H1 (cell line): ENCODE measurements at regions not wholly inside any gene's neighbourhood (a gene's known extent, or its start where the extent isn't known, plus 50 kb on each side); places are given as distances from the start of the nearest gene placed in this dataset.

Experiments used
- BRCA1 ChIP-seq: IDR thresholded peaks from 2 replicates; pipeline ENCODE4 v1.6.1; 2012; ENCODE audit warnings: low read depth, low read length, improper control_type of control experiment
- CEBPB ChIP-seq: IDR thresholded peaks from 2 replicates; pipeline ENCODE4 v1.6.1; 2012; ENCODE audit warnings: low read depth, low read length
- CREB1 ChIP-seq: IDR thresholded peaks from 2 replicates; pipeline ENCODE4 v1.6.1; 2012; ENCODE audit warnings: inconsistent platforms
- EP300 ChIP-seq, 2 experiments: IDR thresholded peaks; 1 replicate in 1 of 2; 2 replicates in 1 of 2; pipeline ENCODE4 v1.6.1; 2011 to 2012; ENCODE audit warnings: low read depth in 2 of 2, low read length in 2 of 2, mild to moderate bottlenecking in 2 of 2, borderline replicate concordance in 1 of 2, inconsistent platforms in 1 of 2, moderate library complexity in 1 of 2
- HDAC6 ChIP-seq: IDR thresholded peaks from one replicate; pipeline ENCODE4 v1.7.1; 2012; ENCODE audit warnings: low read depth, mild to moderate bottlenecking, inconsistent platforms, low read length, moderate library complexity
- SIN3A ChIP-seq, 2 experiments: IDR thresholded peaks in 1 of 2; conservative IDR thresholded peaks in 1 of 2; 2 replicates each; pipeline ENCODE4 v1.6.1; 2011 to 2012; ENCODE audit warnings: low read length in 2 of 2, improper control_type of control experiment in 1 of 2, low read depth in 1 of 2, mild to moderate bottlenecking in 1 of 2
- SP1 ChIP-seq: IDR thresholded peaks from 2 replicates; pipeline ENCODE4 v1.6.1; 2011; ENCODE audit warnings: low read depth, low read length
- YY1 ChIP-seq: IDR thresholded peaks from 2 replicates; pipeline ENCODE4 v1.6.1; 2011; ENCODE audit warnings: low read depth, mild to moderate bottlenecking, low read length
- ZNF274 ChIP-seq: IDR thresholded peaks from 2 replicates; pipeline ENCODE4 v1.7.0; 2012; ENCODE audit warnings: low read length, borderline replicate concordance; ENCODE audit errors: extremely low read depth
- TF ChIP-seq, protein P1 (sequence below), 3 experiments: IDR thresholded peaks; 1 replicate in 2 of 3; 2 replicates in 1 of 3; pipeline versions ENCODE4 v1.5.1 to v1.6.1; 2011; ENCODE audit warnings: low read length in 3 of 3, mild to moderate bottlenecking in 3 of 3, inconsistent platforms in 2 of 3, low read depth in 1 of 3, moderate library complexity in 1 of 3; ENCODE audit not compliant: insufficient read depth in 1 of 3; ENCODE audit errors: control extremely low read depth in 1 of 3
- TF ChIP-seq, protein P2 (sequence below): IDR thresholded peaks from 2 replicates; pipeline ENCODE4 v1.6.1; 2011; ENCODE audit warnings: low read depth, mild to moderate bottlenecking, low read length; ENCODE audit not compliant: insufficient read depth
- TF ChIP-seq, protein P3 (sequence below): IDR thresholded peaks from 2 replicates; pipeline ENCODE4 v1.6.1; 2012; ENCODE audit warnings: low read length, inconsistent platforms

DNA sequence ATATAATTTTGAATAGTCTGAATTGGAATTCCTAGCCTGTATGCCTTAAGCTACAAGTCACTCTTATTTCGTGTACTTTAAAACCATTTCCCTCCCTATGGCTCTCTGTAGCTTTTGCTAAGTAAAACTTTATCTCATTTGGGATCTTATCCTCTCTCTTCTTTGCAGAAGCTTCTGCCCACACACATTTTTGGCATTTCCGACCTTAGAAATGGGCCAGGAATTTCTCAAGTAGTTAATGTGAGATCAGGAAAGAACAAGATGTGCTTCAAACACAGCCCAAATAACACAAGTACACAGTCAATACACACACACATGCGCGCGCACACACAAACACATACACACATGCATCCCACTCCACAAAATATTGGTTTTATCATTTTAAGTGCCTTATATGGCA, 931.0 kb upstream of the MIR17HG start:
- TF ChIP-seq, protein P1, sequence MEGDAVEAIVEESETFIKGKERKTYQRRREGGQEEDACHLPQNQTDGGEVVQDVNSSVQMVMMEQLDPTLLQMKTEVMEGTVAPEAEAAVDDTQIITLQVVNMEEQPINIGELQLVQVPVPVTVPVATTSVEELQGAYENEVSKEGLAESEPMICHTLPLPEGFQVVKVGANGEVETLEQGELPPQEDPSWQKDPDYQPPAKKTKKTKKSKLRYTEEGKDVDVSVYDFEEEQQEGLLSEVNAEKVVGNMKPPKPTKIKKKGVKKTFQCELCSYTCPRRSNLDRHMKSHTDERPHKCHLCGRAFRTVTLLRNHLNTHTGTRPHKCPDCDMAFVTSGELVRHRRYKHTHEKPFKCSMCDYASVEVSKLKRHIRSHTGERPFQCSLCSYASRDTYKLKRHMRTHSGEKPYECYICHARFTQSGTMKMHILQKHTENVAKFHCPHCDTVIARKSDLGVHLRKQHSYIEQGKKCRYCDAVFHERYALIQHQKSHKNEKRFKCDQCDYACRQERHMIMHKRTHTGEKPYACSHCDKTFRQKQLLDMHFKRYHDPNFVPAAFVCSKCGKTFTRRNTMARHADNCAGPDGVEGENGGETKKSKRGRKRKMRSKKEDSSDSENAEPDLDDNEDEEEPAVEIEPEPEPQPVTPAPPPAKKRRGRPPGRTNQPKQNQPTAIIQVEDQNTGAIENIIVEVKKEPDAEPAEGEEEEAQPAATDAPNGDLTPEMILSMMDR (IDR thresholded peaks at IDR 0.05; ENCODE audit: control extremely low read depth in 1 of 3, insufficient read depth in 1 of 3, low read depth in 1 of 3, low read length in 3 of 3) = no peak
- TF ChIP-seq HDAC6 = no peak
- TF ChIP-seq YY1 = no peak
- no peak for TF ChIP-seq ZNF274
- TF ChIP-seq CREB1 = no peak
- no peak for TF ChIP-seq SIN3A (conservative IDR thresholded peaks at IDR 0.05 in 1 of 2, IDR thresholded peaks at IDR 0.05 in 1 of 2; ENCODE audit: low read depth in 1 of 2, low read length in 2 of 2)
- no peak for TF ChIP-seq EP300 (IDR thresholded peaks at IDR 0.05; ENCODE audit: borderline replicate concordance in 1 of 2, low read depth in 2 of 2, low read length in 2 of 2)
- TF ChIP-seq, protein P2, sequence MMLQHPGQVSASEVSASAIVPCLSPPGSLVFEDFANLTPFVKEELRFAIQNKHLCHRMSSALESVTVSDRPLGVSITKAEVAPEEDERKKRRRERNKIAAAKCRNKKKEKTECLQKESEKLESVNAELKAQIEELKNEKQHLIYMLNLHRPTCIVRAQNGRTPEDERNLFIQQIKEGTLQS = no peak
- TF ChIP-seq, protein P3, sequence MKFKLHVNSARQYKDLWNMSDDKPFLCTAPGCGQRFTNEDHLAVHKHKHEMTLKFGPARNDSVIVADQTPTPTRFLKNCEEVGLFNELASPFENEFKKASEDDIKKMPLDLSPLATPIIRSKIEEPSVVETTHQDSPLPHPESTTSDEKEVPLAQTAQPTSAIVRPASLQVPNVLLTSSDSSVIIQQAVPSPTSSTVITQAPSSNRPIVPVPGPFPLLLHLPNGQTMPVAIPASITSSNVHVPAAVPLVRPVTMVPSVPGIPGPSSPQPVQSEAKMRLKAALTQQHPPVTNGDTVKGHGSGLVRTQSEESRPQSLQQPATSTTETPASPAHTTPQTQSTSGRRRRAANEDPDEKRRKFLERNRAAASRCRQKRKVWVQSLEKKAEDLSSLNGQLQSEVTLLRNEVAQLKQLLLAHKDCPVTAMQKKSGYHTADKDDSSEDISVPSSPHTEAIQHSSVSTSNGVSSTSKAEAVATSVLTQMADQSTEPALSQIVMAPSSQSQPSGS = no peak
- TF ChIP-seq BRCA1 = no peak
- TF ChIP-seq SP1 = no peak
- TF ChIP-seq CEBPB = no peak
